Activated CD4-positive, CD25-positive, alpha-beta regulatory T cell treated with anti-CD3 and anti-CD28 coated beads, Interleukin-2, amount 50 U/mL, for 72 hours (primary cell): ENCODE measurements at regions not wholly inside any gene's neighbourhood (a gene's known extent, or its start where the extent isn't known, plus 50 kb on each side); places are given as distances from the start of the nearest gene placed in this dataset.
"Not testable (repeated sequence)": the region's sequence is repeated elsewhere in the genome, so short reads cannot be mapped to it uniquely, and the experiment has no call there.

Source experiments
- DNase-seq: peaks from one replicate; pipeline ENCODE4 v3.0.0; 2021

- DNase-seq = no peak
Observed at GRCh38 chr18:60123031-60123430, 223.2 kb downstream of the PMAIP1 start.

- no peak for DNase-seq
Observed at GRCh38 chr18:60122339-60122738, 222.5 kb downstream of the PMAIP1 start.

DNA sequence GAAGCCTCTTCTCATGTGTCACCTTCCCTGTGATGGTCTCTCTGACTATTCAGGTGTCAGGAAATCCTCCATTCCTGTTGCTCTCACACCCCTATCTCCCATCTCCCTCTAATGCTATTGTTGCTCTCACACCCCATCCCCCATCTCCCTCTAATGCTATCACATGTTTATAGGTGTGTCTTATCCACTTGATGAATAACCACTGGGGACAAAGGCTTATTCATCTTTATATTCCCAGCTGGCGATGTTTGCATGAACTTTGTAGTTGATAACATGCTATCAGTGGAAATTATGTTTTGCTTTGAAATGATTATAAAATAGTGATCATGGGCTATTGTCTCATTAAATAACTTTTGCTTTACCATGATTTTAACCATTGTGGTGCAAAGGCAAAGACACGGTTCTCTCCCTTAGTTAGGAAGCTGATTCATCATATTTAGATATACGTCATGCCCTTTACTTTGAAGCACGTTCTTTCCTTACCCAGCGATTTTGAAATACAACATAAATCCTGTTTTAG is 220.5 kb downstream of the PMAIP1 start:
- DNase-seq = no peak

GRCh38 chr18:60117321-60117720 is 217.5 kb downstream of the PMAIP1 start:
- no peak for DNase-seq

GRCh38 chr18:60113396-60113795 is 213.6 kb downstream of the PMAIP1 start:
- no peak for DNase-seq

DNA sequence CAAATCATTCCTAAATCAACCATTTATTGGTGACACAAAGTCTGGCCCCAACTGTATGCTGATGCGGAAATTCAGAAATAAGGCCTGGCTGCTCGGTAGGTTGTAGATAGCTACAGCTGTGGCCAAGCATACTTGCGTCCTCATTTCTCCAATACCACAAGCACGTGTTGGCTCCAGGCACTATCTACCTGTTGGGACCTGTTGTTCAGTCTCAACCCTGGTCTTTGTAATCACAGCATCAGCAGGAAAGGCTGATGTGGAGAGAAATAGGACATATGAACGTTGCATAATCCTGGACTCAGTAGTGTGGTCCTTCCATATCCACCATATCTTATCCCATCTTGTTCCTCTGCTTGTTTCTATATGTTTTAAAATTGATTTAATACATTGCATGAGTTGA is 212.6 kb downstream of the PMAIP1 start:
- DNase-seq = no peak

DNA sequence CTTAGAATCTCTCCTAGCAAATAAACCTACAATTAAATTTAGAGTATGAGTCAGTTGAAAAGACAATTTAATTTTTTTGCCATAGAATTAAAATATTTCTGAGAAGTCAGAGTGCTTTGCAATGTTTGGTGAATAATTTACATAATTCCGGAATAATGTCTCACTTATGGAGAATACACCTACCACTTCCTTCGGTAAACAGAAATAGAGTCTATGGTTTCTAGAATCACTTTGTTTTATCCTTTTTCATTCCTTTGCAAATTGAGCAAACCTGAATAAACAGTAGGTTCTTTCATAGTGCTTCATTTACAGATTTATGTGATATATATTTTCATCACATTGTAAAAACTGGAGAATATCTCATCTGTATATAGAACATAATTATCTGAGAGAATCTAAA is 211.7 kb downstream of the PMAIP1 start:
- DNase-seq = no peak

DNA sequence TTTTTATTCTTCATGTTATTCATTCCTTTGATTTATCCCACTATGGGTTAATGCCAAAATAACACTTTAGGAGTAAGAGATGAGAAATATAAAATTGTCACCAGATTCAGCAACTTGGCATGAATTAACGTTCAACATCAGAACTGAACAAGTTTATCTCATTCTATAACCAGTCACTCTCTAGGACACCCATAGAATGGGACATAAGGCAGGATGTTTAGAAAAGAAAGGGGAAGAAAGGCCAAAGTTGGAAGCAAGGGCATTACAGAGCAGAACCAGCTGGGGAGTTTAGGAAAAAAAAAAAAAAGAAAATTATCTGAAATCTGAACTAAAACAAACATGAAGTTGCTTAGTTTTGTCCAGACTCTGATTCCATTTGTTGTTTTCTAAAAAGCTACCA is 211.0 kb downstream of the PMAIP1 start:
- no peak for DNase-seq

GRCh38 chr18:60100778-60101177 is 201.0 kb downstream of the PMAIP1 start:
- no peak for DNase-seq

GRCh38 chr18:60099709-60100108 is 199.9 kb downstream of the PMAIP1 start:
- no peak for DNase-seq

GRCh38 chr18:60096428-60096827 is 196.6 kb downstream of the PMAIP1 start:
- no peak for DNase-seq

DNA sequence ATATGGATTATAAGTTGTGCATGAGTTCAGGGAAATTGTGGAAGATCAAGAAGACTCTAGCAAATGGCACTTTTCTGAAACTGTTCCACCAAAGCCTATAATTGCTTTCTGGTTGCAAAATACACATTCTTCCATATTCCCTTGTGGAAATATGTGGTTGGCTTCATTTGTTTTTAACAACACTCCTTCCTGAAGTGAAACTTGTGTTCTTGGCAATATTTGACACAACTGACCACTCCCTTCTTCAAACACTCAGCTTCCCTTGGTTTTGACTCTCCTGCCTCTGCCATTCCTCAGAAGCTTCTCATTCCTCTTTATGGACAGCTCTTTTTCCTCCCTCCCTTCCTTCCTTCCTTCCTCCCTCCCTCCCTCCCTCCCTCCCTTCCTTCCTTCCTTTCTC is 192.3 kb downstream of the PMAIP1 start:
- no peak for DNase-seq

- no peak for DNase-seq
Observed at GRCh38 chr18:60090170-60090569, 190.4 kb downstream of the PMAIP1 start.

DNA sequence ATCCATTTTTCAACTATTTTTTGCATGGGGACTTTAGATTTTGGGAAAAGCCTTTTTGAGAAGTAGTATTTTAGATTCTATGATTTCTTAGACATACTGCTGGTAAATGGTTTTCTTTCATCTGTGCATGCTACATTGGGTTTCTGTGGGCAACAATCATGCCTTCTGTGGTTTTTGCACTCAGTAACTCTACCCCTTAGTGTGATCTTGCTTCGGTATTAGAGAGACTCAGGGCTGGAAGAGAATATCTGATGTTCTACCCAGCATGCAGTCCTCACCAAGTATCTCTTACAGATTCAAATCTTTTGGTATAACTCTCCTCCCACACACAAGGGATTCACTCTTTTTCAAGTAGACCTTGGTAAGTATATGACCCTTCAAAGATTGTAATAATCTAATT is 183.0 kb downstream of the PMAIP1 start:
- DNase-seq = no peak

DNA sequence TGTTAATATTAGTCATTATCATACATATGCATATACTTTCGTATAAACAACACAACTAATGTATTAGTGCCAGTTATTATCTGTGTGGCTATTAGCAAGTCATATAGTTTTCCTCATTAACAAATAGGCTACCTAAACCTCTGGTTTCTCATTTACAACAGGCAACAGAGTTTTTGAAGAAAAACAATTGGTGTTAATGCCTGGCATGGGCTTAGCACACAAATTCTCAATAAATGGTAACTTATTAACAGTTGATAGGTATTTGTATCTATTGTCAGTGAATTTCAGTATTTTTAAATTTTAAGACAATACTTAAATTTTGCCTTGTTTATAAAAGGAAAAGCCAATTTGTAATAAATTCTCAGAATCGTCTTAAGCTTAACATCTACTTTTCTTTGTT is 182.5 kb downstream of the PMAIP1 start:
- no peak for DNase-seq

- DNase-seq = no peak
Observed at GRCh38 chr18:60075477-60075876, 175.7 kb downstream of the PMAIP1 start.

DNA sequence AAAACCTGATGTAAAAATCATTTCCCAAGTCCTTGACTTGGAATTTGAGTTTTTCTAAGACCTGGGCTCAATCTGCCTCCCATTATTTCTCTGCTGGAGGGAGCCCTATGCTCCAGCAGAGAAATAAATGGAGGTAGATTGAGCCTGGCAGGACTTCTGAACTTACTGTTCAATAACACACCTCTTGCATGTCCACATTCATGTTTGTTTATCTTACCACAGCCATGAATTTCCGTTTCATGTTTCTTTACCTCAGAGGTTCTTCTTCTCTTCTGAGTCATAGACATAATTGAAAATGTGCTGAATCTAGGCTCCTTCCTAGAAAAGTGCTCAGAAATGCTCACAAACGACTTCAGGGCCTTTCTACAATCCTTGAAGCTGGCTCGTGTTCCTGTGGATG is 170.8 kb downstream of the PMAIP1 start:
- no peak for DNase-seq

- DNase-seq = no peak
Observed at GRCh38 chr18:60069145-60069544, 169.3 kb downstream of the PMAIP1 start.

DNA sequence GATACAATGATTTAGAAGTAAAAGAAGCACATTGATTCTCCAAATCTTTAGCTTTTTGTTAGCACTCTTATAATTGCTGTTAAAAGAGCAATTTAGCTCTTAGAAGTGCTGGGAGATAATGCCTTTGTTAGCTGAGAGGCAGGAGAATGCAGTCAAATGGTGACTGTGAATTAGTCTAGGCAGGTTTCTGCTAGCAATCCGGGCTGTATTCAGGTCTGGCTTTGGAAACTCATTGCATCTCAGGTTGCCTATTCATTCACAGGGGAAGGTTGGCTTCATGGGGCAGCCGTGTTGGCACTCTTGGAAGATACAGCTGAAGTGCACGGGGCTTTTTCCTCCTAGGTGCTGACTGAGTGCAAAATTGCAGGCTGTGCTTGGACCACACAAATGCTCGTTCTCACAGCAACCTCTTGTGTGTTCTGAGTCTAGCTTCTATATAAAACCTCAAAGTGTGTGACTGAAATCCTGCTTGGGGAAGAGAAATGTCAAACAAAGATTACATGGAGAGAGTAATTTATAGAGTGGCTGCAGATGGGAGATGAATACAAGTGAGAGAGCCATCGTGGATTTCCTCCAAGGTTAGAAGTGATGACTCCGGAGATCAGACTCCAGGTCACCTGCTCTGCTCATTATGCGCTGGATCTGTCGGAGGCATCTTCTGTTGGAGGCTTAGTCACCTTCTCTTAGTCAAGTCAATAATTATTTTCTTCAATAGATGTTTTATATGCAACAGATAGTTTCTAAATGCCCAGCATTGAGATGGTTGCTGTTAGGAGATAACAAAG is 167.8 kb downstream of the PMAIP1 start:
- DNase-seq = no peak

DNA sequence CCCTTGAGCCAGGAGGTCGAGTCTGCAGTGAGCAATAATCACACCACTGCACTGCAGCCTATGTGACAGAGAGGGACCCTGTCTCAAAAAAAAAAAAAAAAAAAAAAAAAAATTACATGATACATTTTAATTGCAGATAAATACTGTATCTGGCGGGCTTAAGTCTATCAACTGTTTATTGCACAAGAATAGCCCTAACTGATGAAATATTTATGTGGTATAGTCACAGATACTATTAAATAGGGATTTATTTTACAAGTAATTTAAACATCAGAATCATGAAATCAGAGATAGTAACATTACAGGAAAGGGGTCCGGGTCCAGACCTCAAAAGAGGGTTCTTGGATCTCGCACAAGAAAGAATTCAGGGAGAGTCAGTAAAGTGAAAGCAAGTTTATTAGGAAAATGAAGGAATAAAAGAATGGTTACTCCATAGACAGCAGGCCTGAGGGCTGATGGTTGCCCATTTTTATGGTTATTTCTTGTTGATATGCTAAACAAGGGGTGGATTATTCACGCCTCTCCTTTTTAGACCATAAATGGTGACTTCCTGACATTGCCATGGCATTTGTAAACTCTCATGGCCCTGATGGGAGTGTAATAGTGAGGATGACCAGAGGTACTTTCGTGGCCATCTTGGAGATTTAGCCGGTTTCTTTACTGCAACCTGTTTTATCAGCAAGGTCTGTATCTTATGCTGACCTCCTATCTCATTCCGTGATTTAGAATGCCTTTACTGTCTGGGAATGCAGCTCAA is 166.6 kb downstream of the PMAIP1 start:
- no peak for DNase-seq

- no peak for DNase-seq
Observed at GRCh38 chr18:60064271-60064670, 164.5 kb downstream of the PMAIP1 start.

DNA sequence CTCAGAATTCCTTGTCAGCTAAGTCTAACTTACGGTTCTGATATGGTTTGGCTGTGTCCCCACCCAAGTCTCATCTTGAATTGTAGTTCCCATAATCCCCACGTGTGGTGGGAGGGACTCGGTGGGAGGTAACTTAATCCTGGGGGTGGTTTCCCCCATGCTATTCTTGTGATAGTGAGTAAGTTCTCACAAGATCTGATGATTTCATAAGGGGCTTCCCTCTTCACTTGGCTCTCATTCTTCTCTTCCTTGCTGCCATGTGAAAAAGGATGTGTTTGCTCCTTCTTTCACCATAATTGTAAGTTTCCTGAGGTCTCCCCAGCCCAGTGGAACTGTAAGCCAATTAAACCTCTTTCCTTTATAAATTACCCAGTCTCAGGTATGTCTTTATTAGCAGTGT is 163.0 kb downstream of the PMAIP1 start:
- not testable (repeated sequence) for DNase-seq

- DNase-seq = no peak
Observed at GRCh38 chr18:60062396-60062795, 162.6 kb downstream of the PMAIP1 start.

GRCh38 chr18:60060578-60060977 is 160.8 kb downstream of the PMAIP1 start:
- DNase-seq = no peak
